Ovary (tissue), 7 donors: ENCODE measurements at regions not wholly inside any gene's neighbourhood (a gene's known extent, or its start where the extent isn't known, plus 50 kb on each side); places are given as distances from the start of the nearest gene placed in this dataset.

Source experiments
- DNase-seq, 5 donors: peaks; one replicate each; pipeline ENCODE4 v3.0.0-alpha.2; 2019 to 2020
- H3K27ac ChIP-seq, 2 donors: fragments of 200-600 bp; one replicate each; pipeline versions ENCODE4 v1.5.1 to v1.8.0; 2019 to 2022
- H3K27me3 ChIP-seq: fragments of 200-600 bp; one replicate; pipeline ENCODE4 v1.8.0; 2022
- H3K36me3 ChIP-seq: fragments of 200-600 bp; sonication (generic); one replicate; pipeline ENCODE4 v1.5.1; 2019
- H3K4me1 ChIP-seq: one replicate; pipeline ENCODE4 v1.8.1; 2013; ENCODE audit warnings: mild to moderate bottlenecking, moderate library complexity; ENCODE audit not compliant: insufficient read depth
- H3K4me3 ChIP-seq: fragments of 200-600 bp; sonication (generic); one replicate; pipeline ENCODE4 v1.5.1; 2017
- H3K9me3 ChIP-seq, 2 donors: fragments of 200-600 bp in 1 of 2; sonication (generic) in 1 of 2; one replicate each; pipeline versions ENCODE4 v1.5.1 to v1.8.1; 2013 to 2019; ENCODE audit warnings: mild to moderate bottlenecking in 1 of 2, moderate library complexity in 1 of 2
- CTCF ChIP-seq, 3 donors: fragments of 450-650 bp in 2 of 3; fragments of 200-600 bp in 1 of 3; IDR thresholded peaks; one replicate each; pipeline versions ENCODE4 v1.5.1 to v1.8.0; 2016 to 2022; ENCODE audit warnings: antibody characterized with exemption in 3 of 3, mild to moderate bottlenecking in 1 of 3
- EP300 ChIP-seq: sonication (generic); formaldehyde crosslinking; IDR thresholded peaks from one replicate; pipeline ENCODE4 v1.6.1; 2017; ENCODE audit warnings: antibody characterized with exemption
- POLR2A ChIP-seq: fragments of 450-650 bp; IDR thresholded peaks from one replicate; pipeline ENCODE4 v1.6.1; 2017; ENCODE audit warnings: antibody characterized with exemption, mild to moderate bottlenecking, moderate library complexity
- WGBS, 3 donors: extraction: QIAGEN DNeasy Blood & Tissue Kit in 1 of 3; methylation state at CpG; one replicate each; pipeline versions ENCODE4 v1.1.5 to v1.1.7; 2013 to 2017; 5-methylcytosine and 5-hydroxymethylcytosine counted together
- intact Hi-C, 4 donors: fragments of 100-400 bp; cut with DNase I; formaldehyde crosslinking; loops; one replicate each; pipeline versions ENCODE4 v1.11.0 to v1.15.1; 2022 to 2023
- donor health status: DM: no; HTN: no; CAD: no; lungs with moderate emphysema.
- donor health status: DM: no; HTN: no; CAD: no.
- donor health status: Bipolar disorder and iron deficiency.
- donor health status: DM: no; HTN: no; CAD: no.
- donor health status: DM: yes; HTN: yes; CAD: no.

- Histone ChIP-seq H3K36me3 (no peaks in the 10 kb centered on the region), H3K4me1 (no peaks in the 10 kb centered on the region), H3K27me3 (no peaks in the 10 kb centered on the region), H3K27ac (no peak overlapping the region), H3K9me3 (no peaks in the 10 kb centered on the region), H3K4me3 (no peak overlapping the region)
- 78 to 92% (median 79%) methylated on average over 3 of the region's 3 CpGs for WGBS, 3 donors
- TF ChIP-seq POLR2A (no peak), CTCF (IDR thresholded peaks at IDR 0.05) (no peak)
- intact Hi-C loops: no loop called here
- DNase-seq: no peak
Observed at GRCh38 chr11:29750392-29750791, 266.4 kb downstream of the KCNA4 start.

- Histone ChIP-seq H3K27ac (no peak overlapping the region), H3K9me3 (no peaks in the 10 kb centered on the region), H3K4me1 (no peaks in the 10 kb centered on the region), H3K27me3 (no peaks in the 10 kb centered on the region), H3K4me3 (no peak overlapping the region), H3K36me3 (no peaks in the 10 kb centered on the region)
- intact Hi-C loops: no loop called here
- 63 to 75% (median 70%) methylated on average over 1 of the region's 1 CpG for WGBS, 3 donors
- no peak for DNase-seq
- TF ChIP-seq EP300: no peak
- no peak for TF ChIP-seq POLR2A
- no peak for TF ChIP-seq CTCF (IDR thresholded peaks at IDR 0.05)
Observed at GRCh38 chr11:29734287-29734686, 282.5 kb downstream of the KCNA4 start.

GRCh38 chr11:29713831-29714320, 303.0 kb downstream of the KCNA4 start:
- H3K4me3 ChIP-seq: no peak overlapping the region
- no peaks in the 10 kb centered on the region for H3K36me3 ChIP-seq
- no peaks in the 10 kb centered on the region for H3K4me1 ChIP-seq
- intact Hi-C loops: no loop called here
- no peaks in the 10 kb centered on the region for H3K27me3 ChIP-seq
- no peak for TF ChIP-seq CTCF (IDR thresholded peaks at IDR 0.05)
- no peak for TF ChIP-seq POLR2A
- no peak for TF ChIP-seq EP300
- no peak overlapping the region for H3K27ac ChIP-seq
- H3K9me3 ChIP-seq: no peaks in the 10 kb centered on the region
- 88 to 93% (median 91%) methylated on average over 14 of the region's 14 CpGs for WGBS, 3 donors
- DNase-seq: no peak

GRCh38 chr11:29712616-29713015, 304.2 kb downstream of the KCNA4 start:
- H3K4me1 ChIP-seq: no peaks in the 10 kb centered on the region
- no peak for TF ChIP-seq CTCF (IDR thresholded peaks at IDR 0.05)
- TF ChIP-seq POLR2A: no peak
- no peak for TF ChIP-seq EP300
- no peaks in the 10 kb centered on the region for H3K9me3 ChIP-seq
- H3K27ac ChIP-seq: no peak overlapping the region
- no peak for DNase-seq
- 89 to 95% (median 94%) methylated on average over 8 to 12 of the region's 12 CpGs for WGBS, 3 donors
- intact Hi-C loops: no loop called here
- no peak overlapping the region for H3K4me3 ChIP-seq
- H3K27me3 ChIP-seq: no peaks in the 10 kb centered on the region
- no peaks in the 10 kb centered on the region for H3K36me3 ChIP-seq

GRCh38 chr11:29707924-29708323, 308.9 kb downstream of the KCNA4 start:
- H3K27ac ChIP-seq: no peak overlapping the region
- WGBS, 3 donors: 23 to 27% (median 25%) methylated on average over 2 of the region's 2 CpGs
- H3K27me3 ChIP-seq: no peaks in the 10 kb centered on the region
- H3K36me3 ChIP-seq: no peaks in the 10 kb centered on the region
- intact Hi-C loops: no loop called here
- H3K4me3 ChIP-seq: no peak overlapping the region
- H3K4me1 ChIP-seq: no peaks in the 10 kb centered on the region
- no peak for TF ChIP-seq POLR2A
- TF ChIP-seq CTCF (IDR thresholded peaks at IDR 0.05): no peak
- no peak for TF ChIP-seq EP300
- no peak for DNase-seq
- H3K9me3 ChIP-seq: no peaks in the 10 kb centered on the region
